Ishikawa (cell line): ENCODE measurements at regions not wholly inside any gene's neighbourhood (a gene's known extent, or its start where the extent isn't known, plus 50 kb on each side); places are given as distances from the start of the nearest gene placed in this dataset.

Experiments
- CEBPB ChIP-seq: IDR thresholded peaks from 2 replicates; pipeline ENCODE4 v1.6.1; 2012
- CREB1 ChIP-seq: IDR thresholded peaks from 2 replicates; pipeline ENCODE4 v1.6.1; 2012; ENCODE audit warnings: low read depth
- EGR1 ChIP-seq: IDR thresholded peaks from 2 replicates; pipeline ENCODE4 v1.6.1; 2012
- EP300 ChIP-seq: IDR thresholded peaks from 2 replicates; pipeline ENCODE4 v1.6.1; 2012; ENCODE audit warnings: borderline replicate concordance
- FOXM1 ChIP-seq: IDR thresholded peaks from 2 replicates; pipeline ENCODE4 v1.6.1; 2012; ENCODE audit warnings: low read depth, borderline replicate concordance
- NFIC ChIP-seq: IDR thresholded peaks from 2 replicates; pipeline ENCODE4 v1.6.1; 2012
- RAD21 ChIP-seq: IDR thresholded peaks from 2 replicates; pipeline ENCODE4 v1.6.1; 2012; ENCODE audit warnings: low read depth
- REST ChIP-seq: IDR thresholded peaks from 2 replicates; pipeline ENCODE4 v1.6.1; 2012; ENCODE audit warnings: low read depth, mild to moderate bottlenecking
- TAF1 ChIP-seq: IDR thresholded peaks from 2 replicates; pipeline ENCODE4 v1.6.1; 2012; ENCODE audit warnings: low read depth, mild to moderate bottlenecking
- TCF12 ChIP-seq: IDR thresholded peaks from 2 replicates; pipeline ENCODE4 v1.6.1; 2012; ENCODE audit warnings: low read depth
- TEAD4 ChIP-seq: IDR thresholded peaks from 2 replicates; pipeline ENCODE4 v1.6.1; 2012
- YY1 ChIP-seq: IDR thresholded peaks from 2 replicates; pipeline ENCODE4 v1.6.1; 2012; ENCODE audit warnings: low read depth
- ZBTB7A ChIP-seq: IDR thresholded peaks from 2 replicates; pipeline ENCODE4 v1.6.1; 2012; ENCODE audit warnings: low read depth
- TF ChIP-seq, protein P1 (sequence below): IDR thresholded peaks from 2 replicates; pipeline ENCODE4 v1.6.1; 2012
- TF ChIP-seq, protein P2 (sequence below): IDR thresholded peaks from 2 replicates; pipeline ENCODE4 v1.6.1; 2012

GRCh38 chr7:121810831-121811672 lies 61.9 kb upstream of the PTPRZ1 start:
- TF ChIP-seq, protein P1, sequence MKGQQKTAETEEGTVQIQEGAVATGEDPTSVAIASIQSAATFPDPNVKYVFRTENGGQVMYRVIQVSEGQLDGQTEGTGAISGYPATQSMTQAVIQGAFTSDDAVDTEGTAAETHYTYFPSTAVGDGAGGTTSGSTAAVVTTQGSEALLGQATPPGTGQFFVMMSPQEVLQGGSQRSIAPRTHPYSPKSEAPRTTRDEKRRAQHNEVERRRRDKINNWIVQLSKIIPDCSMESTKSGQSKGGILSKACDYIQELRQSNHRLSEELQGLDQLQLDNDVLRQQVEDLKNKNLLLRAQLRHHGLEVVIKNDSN, result no peak
- no peak for TF ChIP-seq NFIC

- TF ChIP-seq YY1 (no peak), TAF1 (no peak), CREB1 (no peak), CEBPB (no peak), EP300 (no peak), REST (no peak)
Observed at GRCh38 chr7:121807078-121807477, 65.9 kb upstream of the PTPRZ1 start.

- TF ChIP-seq NFIC (no peak), CREB1 (no peak)
Observed at GRCh38 chr7:121803039-121803438, 69.9 kb upstream of the PTPRZ1 start.

GRCh38 chr7:121800916-121801675 lies 71.9 kb upstream of the PTPRZ1 start:
- no peak for TF ChIP-seq TAF1
- TF ChIP-seq REST, result no peak
- no peak for TF ChIP-seq FOXM1
- TF ChIP-seq ZBTB7A, result no peak
- no peak for TF ChIP-seq TCF12
- TF ChIP-seq TEAD4, result no peak
- no peak for TF ChIP-seq CREB1
- TF ChIP-seq RAD21, result no peak
- TF ChIP-seq, protein P1, result no peak

- no peak for TF ChIP-seq RAD21
- TF ChIP-seq, protein P2, sequence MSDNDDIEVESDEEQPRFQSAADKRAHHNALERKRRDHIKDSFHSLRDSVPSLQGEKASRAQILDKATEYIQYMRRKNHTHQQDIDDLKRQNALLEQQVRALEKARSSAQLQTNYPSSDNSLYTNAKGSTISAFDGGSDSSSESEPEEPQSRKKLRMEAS, result no peak
- TF ChIP-seq TCF12, result no peak
- no peak for TF ChIP-seq CREB1
- no peak for TF ChIP-seq TEAD4
- no peak for TF ChIP-seq CEBPB
- TF ChIP-seq, protein P1, result no peak
- TF ChIP-seq EP300, result no peak
- no peak for TF ChIP-seq EGR1
- TF ChIP-seq YY1, result no peak
Observed at GRCh38 chr7:121798896-121799295, 74.1 kb upstream of the PTPRZ1 start.

DNA sequence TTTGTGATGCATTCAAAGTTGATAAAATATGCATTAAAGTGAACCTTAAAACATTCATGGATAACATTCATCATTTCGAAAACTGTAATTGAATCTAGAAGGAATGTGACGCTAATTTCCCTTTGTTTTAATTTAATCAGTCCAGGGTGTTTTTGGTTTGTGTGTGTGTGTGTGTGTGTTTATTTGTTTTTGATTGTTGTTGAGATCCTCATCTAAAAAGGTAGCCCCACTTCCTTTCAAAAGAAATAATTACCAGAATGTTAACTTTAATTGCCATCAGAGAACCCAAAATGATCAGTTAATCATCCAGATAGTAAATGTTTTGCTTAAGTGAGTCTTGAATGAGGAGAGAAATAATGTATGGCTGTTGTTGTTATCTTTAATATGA lies 74.5 kb upstream of the PTPRZ1 start:
- TF ChIP-seq TEAD4 (no peak), CREB1 (no peak), EGR1 (no peak), YY1 (no peak), TCF12 (no peak), ZBTB7A (no peak), RAD21 (no peak), TAF1 (no peak), FOXM1 (no peak), NFIC (no peak), REST (no peak)
- TF ChIP-seq, protein P2, result no peak
